Parathyroid adenoma (tissue), 2 donors: ENCODE measurements at regions not wholly inside any gene's neighbourhood (a gene's known extent, or its start where the extent isn't known, plus 50 kb on each side); places are given as distances from the start of the nearest gene placed in this dataset.
A peak's percentile ranks its signal among the peaks of the same experiment; 100 is the strongest.

ENCODE experiments used
- H2AFZ ChIP-seq: fragments of 300-600 bp; sonication (generic); one replicate; pipeline ENCODE4 v1.7.0; 2017; ENCODE audit warnings: antibody characterized with exemption, mild to moderate bottlenecking
- H3K27ac ChIP-seq: fragments of 300-600 bp; sonication (generic); one replicate; pipeline ENCODE4 v1.7.0; 2017
- H3K27me3 ChIP-seq: fragments of 300-600 bp; sonication (generic); one replicate; pipeline ENCODE4 v1.7.0; 2017; ENCODE audit warnings: low read length; ENCODE audit not compliant: control insufficient read depth, insufficient read depth
- H3K36me3 ChIP-seq: fragments of 300-600 bp; sonication (generic); one replicate; pipeline ENCODE4 v1.7.0; 2017; ENCODE audit warnings: low read length; ENCODE audit not compliant: control insufficient read depth, insufficient read depth
- H3K4me1 ChIP-seq: fragments of 300-600 bp; sonication (generic); one replicate; pipeline ENCODE4 v1.7.0; 2017; ENCODE audit warnings: control low read depth
- H3K4me2 ChIP-seq: fragments of 300-600 bp; sonication (generic); one replicate; pipeline ENCODE4 v1.7.0; 2017; ENCODE audit warnings: low read length
- H3K4me3 ChIP-seq: fragments of 300-600 bp; sonication (generic); one replicate; pipeline ENCODE4 v1.7.0; 2017; ENCODE audit warnings: low read depth, low read length
- H3K79me2 ChIP-seq: fragments of 300-600 bp; sonication (generic); one replicate; pipeline ENCODE4 v1.7.0; 2017; ENCODE audit warnings: control low read depth
- H3K9ac ChIP-seq: fragments of 300-600 bp; sonication (generic); one replicate; pipeline ENCODE4 v1.7.0; 2017; ENCODE audit warnings: mild to moderate bottlenecking
- H3K9me3 ChIP-seq: fragments of 300-600 bp; sonication (generic); one replicate; pipeline ENCODE4 v1.7.0; 2017; ENCODE audit warnings: low read length; ENCODE audit not compliant: control insufficient read depth
- TF ChIP-seq, protein P1 (sequence below): fragments of 300-600 bp; sonication (generic); IDR thresholded peaks from one replicate; pipeline ENCODE4 v1.7.0; 2017; ENCODE audit warnings: antibody characterized with exemption, mild to moderate bottlenecking
- donor health status: primary hyperparathyroidism.

- Histone ChIP-seq H3K79me2 (no peaks in the 10 kb centered on the region), H3K27me3 (no peaks in the 10 kb centered on the region), H3K9ac (no peak overlapping the region), H3K4me1 (no peaks in the 10 kb centered on the region), H3K4me3 (no peak overlapping the region), H3K4me2 (no peak overlapping the region), H3K9me3 (no peaks in the 10 kb centered on the region), H3K27ac (no peak overlapping the region), H2AFZ (no peak overlapping the region), H3K36me3 (no peaks in the 10 kb centered on the region)
- TF ChIP-seq, protein P1, sequence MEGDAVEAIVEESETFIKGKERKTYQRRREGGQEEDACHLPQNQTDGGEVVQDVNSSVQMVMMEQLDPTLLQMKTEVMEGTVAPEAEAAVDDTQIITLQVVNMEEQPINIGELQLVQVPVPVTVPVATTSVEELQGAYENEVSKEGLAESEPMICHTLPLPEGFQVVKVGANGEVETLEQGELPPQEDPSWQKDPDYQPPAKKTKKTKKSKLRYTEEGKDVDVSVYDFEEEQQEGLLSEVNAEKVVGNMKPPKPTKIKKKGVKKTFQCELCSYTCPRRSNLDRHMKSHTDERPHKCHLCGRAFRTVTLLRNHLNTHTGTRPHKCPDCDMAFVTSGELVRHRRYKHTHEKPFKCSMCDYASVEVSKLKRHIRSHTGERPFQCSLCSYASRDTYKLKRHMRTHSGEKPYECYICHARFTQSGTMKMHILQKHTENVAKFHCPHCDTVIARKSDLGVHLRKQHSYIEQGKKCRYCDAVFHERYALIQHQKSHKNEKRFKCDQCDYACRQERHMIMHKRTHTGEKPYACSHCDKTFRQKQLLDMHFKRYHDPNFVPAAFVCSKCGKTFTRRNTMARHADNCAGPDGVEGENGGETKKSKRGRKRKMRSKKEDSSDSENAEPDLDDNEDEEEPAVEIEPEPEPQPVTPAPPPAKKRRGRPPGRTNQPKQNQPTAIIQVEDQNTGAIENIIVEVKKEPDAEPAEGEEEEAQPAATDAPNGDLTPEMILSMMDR = no peak
Observed at GRCh38 chr12:77686760-77687159, 143.9 kb upstream of the NAV3 start.

DNA sequence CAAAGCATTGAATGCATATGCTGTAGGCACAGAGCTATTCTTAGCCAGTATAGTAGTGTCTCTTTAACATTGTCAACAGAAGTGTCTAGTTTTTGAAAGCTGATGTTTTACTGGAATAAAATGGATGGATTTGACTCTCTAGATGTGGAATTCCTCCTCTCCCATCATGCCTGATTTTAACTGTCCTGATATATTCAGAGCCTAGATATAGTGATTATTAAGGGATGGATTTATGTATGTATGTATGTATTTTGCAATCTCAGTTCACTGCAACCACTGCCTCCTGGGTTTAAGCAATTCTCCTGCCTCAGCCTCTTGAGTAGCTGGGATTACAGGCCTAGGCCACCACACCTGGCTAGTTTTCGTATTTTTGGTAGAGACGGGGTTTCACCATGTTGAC, 144.8 kb upstream of the NAV3 start:
- H3K4me2 ChIP-seq = no peak overlapping the region
- H3K4me1 ChIP-seq = no peaks in the 10 kb centered on the region
- no peak overlapping the region for H3K27ac ChIP-seq
- H3K36me3 ChIP-seq = no peaks in the 10 kb centered on the region
- no peak overlapping the region for H2AFZ ChIP-seq
- H3K27me3 ChIP-seq = no peaks in the 10 kb centered on the region
- no peak overlapping the region for H3K9ac ChIP-seq
- H3K9me3 ChIP-seq = no peaks in the 10 kb centered on the region
- no peak overlapping the region for H3K4me3 ChIP-seq
- H3K79me2 ChIP-seq = no peaks in the 10 kb centered on the region
- TF ChIP-seq, protein P1 = no peak

DNA sequence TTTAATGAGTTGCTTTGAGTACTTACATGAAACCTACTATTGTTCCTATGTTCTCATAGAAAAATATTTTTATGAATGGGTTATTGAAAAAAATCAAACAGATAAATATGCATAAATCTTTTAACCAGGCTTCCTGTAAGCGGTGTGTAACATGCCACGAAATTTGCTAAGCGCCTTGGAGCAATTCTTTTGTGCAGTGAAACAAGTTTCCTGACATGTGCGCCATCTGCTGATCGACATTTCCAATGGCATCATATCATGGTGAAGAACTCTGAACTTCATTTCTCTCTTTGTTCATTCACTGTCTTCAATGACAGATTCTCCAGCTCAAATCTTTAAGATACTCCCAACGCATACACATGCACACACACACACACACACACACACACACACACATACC, 145.6 kb upstream of the NAV3 start:
- no peaks in the 10 kb centered on the region for H3K4me1 ChIP-seq
- H3K27ac ChIP-seq = no peak overlapping the region
- H3K9ac ChIP-seq = no peak overlapping the region
- TF ChIP-seq, protein P1 = peak; percentile 61
- peak overlapping the region; percentile 7 for H2AFZ ChIP-seq
- H3K79me2 ChIP-seq = no peaks in the 10 kb centered on the region
- H3K27me3 ChIP-seq = no peaks in the 10 kb centered on the region
- H3K4me2 ChIP-seq = peak overlapping the region; percentile 28
- H3K9me3 ChIP-seq = no peaks in the 10 kb centered on the region
- H3K36me3 ChIP-seq = no peaks in the 10 kb centered on the region
- no peak overlapping the region for H3K4me3 ChIP-seq

GRCh38 chr12:77682488-77682887, 148.2 kb upstream of the NAV3 start:
- H3K79me2 ChIP-seq = no peaks in the 10 kb centered on the region
- H3K27ac ChIP-seq = no peak overlapping the region
- no peak overlapping the region for H3K4me2 ChIP-seq
- TF ChIP-seq, protein P1 = no peak
- H3K36me3 ChIP-seq = no peaks in the 10 kb centered on the region
- H3K9ac ChIP-seq = no peak overlapping the region
- no peaks in the 10 kb centered on the region for H3K4me1 ChIP-seq
- H3K9me3 ChIP-seq = no peaks in the 10 kb centered on the region
- no peak overlapping the region for H2AFZ ChIP-seq
- H3K27me3 ChIP-seq = no peaks in the 10 kb centered on the region
- no peak overlapping the region for H3K4me3 ChIP-seq

- Histone ChIP-seq H3K79me2 (no peaks in the 10 kb centered on the region), H3K36me3 (no peaks in the 10 kb centered on the region), H3K4me2 (no peak overlapping the region), H3K27me3 (no peaks in the 10 kb centered on the region), H3K9me3 (no peaks in the 10 kb centered on the region), H2AFZ (no peak overlapping the region), H3K27ac (no peak overlapping the region), H3K4me1 (no peaks in the 10 kb centered on the region), H3K4me3 (no peak overlapping the region), H3K9ac (no peak overlapping the region)
- TF ChIP-seq, protein P1 = no peak
Observed at GRCh38 chr12:77681726-77682125, 149.0 kb upstream of the NAV3 start.
